Retina (tissue), 1 donor: ENCODE measurements at regions not wholly inside any gene's neighbourhood (a gene's known extent, or its start where the extent isn't known, plus 50 kb on each side); places are given as distances from the start of the nearest gene placed in this dataset.
A peak's percentile ranks its signal among the peaks of the same experiment; 100 is the strongest.
"Not testable (repeated sequence)": the region's sequence is repeated elsewhere in the genome, so short reads cannot be mapped to it uniquely, and the experiment has no call there.

Source experiments
- DNase-seq: peaks from one replicate; pipeline ENCODE4 v3.0.0-alpha.2; 2016

GRCh38 chr18:56000041-56000440, 412.0 kb upstream of the TCF4 start:
- DNase-seq = no peak

- peak; percentile 38 for DNase-seq
Measured at GRCh38 chr18:55999641-56000040, 411.6 kb upstream of the TCF4 start.

DNA sequence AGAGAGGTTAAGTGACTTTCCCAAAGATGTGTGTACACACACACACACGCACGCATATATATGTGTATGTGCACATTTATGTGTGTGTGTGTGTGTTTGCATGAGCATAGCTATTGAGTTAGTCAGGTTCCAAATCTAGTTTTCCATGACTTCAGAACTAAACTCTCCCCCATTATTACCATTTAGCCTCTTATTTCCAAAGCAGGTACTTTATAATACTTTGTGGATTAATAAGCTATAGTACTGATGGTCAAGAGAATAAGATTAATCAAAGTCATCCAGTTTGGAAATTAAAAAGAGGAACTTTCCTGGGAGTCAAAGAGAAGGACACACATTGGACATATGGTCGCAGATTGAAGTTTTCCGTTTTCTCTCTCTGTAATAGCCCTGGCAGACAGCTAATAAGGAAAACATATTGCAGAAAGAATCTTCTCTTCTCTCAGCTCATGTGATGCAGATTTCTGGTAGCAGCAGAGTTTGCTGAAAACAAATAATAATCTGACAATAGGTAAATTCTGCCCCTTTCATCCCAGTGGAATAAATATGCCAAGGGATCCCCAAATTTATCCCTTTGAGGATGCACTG, 410.9 kb upstream of the TCF4 start:
- no peak for DNase-seq

DNA sequence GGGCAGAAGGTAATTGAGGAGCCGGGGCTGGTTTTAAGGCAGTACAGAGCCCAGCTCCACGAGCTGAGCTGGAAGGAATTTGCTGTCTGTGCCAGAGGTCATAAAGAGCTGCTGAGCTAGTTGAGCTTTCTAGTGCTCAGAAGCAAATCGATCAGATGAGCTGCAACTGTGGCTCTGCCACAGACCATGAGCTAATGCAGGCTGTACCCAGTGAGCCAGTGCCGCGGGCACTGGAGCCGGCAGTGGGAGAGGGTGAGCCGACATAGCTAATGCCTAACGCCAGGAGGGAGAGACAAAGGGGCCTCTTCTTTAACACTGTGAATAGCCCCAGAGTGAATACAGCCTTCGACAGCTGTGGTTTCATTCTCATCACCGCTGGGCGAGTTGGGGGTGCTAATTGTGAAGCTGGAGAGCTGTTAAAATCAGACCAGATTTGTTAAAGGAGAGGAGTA, 410.1 kb upstream of the TCF4 start:
- peak; percentile 81 for DNase-seq

GRCh38 chr18:55997151-55997561, 409.2 kb upstream of the TCF4 start:
- DNase-seq = no peak

DNA sequence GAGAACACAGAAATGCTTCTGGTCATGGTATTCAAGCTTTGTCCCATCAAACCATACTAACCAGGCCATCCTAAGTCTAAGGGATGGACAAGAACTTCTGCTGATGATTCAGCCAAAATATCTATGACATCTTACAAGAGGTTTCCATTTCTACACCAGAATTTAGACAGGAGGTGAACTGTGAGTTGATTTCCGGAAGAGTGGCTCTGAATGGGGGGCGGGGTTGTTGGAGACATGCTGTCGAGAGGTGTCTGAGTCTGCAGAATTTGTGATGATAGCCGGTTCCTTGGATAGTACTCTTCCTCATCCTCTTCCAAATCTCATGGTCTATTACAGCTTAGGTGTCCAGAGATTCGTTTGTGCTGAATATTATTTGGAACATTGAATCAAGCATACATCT, 408.7 kb upstream of the TCF4 start:
- no peak for DNase-seq

DNA sequence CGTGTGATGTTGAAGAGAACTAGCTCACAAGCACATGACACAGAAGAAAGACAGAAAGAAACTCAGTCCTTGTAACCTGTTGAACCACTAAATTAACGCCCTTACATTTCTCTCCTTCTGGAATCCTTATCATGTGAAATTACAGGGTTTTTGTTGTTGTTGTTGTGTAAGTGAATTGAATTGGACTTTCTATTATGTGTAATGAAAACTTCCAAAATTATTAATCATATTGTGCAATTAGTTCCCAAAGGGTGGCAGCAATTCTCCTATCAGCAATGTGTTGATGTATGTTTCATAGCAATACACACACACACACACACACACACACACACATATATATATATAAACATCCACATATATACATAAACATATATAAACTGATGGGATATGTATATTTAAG, 402.2 kb upstream of the TCF4 start:
- no peak for DNase-seq

DNA sequence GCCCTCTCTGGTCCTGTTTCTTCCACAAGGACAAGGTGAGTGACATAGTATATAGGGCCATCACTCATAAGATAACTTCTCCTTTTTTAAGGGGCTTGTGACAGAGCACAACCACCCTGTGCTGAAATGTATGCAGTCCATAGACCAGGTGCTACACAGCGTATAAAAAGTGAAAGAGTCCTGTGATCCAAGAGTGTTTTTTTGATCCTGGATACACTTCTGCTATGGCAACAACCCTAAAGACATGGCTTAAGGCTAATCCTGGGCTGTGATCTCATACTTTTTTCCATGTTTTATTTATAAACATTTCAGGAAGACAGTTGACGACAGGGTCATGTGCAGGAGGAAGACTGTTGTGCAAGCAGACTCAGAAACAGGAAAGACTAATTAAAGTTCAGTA, 400.5 kb upstream of the TCF4 start:
- DNase-seq = no peak

- no peak for DNase-seq
Measured at GRCh38 chr18:55983433-55983832, 395.4 kb upstream of the TCF4 start.

- DNase-seq = no peak
Measured at GRCh38 chr18:55982992-55983391, 395.0 kb upstream of the TCF4 start.

- no peak for DNase-seq
Measured at GRCh38 chr18:55981712-55982475, 393.9 kb upstream of the TCF4 start.

GRCh38 chr18:55974521-55974920, 386.5 kb upstream of the TCF4 start:
- no peak for DNase-seq

DNA sequence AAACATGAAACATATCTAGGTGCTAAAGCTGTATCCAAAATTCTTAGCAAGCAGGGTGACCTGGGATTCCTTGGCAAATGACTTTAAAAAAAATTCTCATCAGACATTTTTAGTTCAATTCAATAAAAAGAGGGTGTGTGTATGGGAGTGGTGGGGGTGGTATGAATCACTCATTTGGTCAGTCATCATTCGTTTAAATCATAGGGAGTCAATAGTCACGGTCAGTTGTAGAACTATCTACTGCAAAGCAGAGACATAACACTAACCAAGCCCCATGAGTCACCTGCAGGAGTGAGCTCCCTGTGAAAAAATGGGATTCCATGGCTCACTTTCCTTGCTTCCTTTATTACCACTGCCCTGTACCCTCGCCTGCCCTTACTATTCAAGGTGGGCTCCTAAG, 380.6 kb upstream of the TCF4 start:
- no peak for DNase-seq

- no peak for DNase-seq
Measured at GRCh38 chr18:55967019-55967418, 379.0 kb upstream of the TCF4 start.

DNA sequence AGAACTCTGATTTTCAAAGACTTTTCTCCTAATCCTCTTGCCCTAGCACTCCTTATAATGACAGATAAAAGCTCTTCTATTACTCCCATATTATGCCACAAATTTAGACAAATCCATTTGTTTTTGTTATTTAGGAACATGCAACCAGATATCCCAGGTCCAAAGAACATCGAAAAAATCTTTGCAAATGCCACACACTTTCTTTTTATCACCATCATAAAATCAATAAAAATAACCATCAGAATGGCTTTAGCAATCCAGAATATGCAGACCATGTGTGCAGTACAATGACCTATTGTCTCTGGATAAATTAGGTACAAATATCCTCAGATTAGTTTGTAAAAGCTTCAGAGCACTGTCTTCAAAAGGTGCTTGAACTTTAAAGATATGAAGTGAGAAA, 376.2 kb upstream of the TCF4 start:
- no peak for DNase-seq

- no peak for DNase-seq
Measured at GRCh38 chr18:55953326-55953725, 365.3 kb upstream of the TCF4 start.

DNA sequence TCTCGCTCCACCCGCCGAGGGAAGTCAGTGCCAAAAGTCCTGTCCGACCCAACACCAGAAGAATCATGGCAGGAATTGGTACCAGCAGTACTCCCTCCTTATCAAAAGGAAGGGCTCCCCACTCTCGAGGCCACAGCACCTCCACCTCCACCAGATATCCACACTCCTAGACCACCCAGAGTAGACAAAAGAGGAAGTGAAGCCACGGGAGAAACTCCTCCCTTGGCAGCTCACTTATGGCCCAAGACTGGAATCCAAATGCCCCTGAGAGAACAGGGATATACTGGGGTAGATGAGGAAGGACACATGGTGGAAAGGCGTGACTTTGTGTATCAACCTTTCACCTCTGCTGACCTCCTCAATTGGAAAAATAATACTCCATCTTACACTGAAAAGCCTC, 363.7 kb upstream of the TCF4 start:
- not testable (repeated sequence) for DNase-seq

- no peak for DNase-seq
Measured at GRCh38 chr18:55950379-55951166, 362.6 kb upstream of the TCF4 start.

DNA sequence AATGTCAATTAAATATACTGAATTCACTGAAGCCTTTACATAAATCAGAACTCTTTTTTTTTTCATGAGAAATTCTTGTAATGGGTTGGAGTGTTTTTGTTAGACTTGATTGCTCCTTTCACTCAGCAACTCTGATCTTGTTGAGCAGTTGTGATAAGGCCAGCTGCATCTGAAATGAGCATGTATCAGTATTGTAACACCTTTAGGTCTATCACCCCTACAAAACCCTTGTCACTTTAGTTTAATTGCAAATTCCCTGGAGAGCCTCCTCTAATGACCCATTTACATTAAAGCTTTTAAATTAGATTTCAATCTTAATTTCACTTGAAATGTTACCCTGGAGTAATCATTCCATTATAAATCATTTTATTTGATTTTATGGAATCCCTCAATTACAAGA, 346.8 kb upstream of the TCF4 start:
- DNase-seq = peak; percentile 11

GRCh38 chr18:55932675-55933074, 344.7 kb upstream of the TCF4 start:
- DNase-seq = no peak

DNA sequence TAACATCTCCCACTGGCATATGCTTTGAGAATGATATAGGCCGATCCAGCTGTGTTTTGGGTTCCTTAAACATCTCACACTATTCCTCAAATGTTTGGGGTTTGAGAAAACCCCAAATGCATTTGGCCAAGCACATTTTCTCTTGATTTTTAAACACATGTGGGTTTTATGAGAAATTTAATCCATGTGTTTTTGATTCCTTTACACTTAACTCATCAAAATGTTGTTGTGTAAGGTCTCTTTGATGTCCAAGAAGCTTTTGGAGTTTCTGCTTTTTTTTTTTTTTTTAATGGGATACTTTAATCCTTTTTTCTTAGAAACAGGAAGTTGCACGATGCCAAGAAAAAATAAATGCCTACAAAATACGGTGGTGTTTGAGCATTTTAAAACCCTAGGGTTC, 339.8 kb upstream of the TCF4 start:
- DNase-seq = no peak

DNA sequence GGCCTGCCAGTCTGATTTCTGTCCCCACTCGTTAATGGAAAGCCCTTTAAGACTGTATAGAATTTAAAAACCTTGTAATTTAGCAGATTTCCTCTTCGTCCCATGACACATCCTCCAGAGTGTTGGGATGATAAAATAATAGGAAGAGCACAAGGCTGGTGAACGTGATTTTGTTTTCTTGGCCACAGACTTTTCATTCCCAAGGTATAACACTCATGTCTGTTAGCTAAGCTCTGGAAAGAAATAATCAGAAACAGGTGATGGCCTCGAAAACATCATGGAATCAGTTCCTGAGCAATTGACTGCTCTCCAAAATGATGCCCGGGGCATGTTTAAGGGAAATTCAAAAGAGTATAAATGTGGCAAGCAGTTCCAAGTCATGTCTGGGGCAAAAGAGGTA, 337.8 kb upstream of the TCF4 start:
- no peak for DNase-seq

GRCh38 chr18:55920063-55920462, 332.1 kb upstream of the TCF4 start:
- no peak for DNase-seq

GRCh38 chr18:55918444-55918843, 330.5 kb upstream of the TCF4 start:
- DNase-seq = no peak
